Hematopoietic multipotent progenitor cell (in vitro differentiated cells): ENCODE measurements at regions not wholly inside any gene's neighbourhood (a gene's known extent, or its start where the extent isn't known, plus 50 kb on each side); places are given as distances from the start of the nearest gene placed in this dataset.

Experiments used
- DNase-seq, 3 donors: peaks; one replicate each; pipeline ENCODE4 v3.0.0-alpha.2; 2011 to 2015; ENCODE audit warnings: low read depth in 2 of 3, low spot score in 2 of 3

DNA sequence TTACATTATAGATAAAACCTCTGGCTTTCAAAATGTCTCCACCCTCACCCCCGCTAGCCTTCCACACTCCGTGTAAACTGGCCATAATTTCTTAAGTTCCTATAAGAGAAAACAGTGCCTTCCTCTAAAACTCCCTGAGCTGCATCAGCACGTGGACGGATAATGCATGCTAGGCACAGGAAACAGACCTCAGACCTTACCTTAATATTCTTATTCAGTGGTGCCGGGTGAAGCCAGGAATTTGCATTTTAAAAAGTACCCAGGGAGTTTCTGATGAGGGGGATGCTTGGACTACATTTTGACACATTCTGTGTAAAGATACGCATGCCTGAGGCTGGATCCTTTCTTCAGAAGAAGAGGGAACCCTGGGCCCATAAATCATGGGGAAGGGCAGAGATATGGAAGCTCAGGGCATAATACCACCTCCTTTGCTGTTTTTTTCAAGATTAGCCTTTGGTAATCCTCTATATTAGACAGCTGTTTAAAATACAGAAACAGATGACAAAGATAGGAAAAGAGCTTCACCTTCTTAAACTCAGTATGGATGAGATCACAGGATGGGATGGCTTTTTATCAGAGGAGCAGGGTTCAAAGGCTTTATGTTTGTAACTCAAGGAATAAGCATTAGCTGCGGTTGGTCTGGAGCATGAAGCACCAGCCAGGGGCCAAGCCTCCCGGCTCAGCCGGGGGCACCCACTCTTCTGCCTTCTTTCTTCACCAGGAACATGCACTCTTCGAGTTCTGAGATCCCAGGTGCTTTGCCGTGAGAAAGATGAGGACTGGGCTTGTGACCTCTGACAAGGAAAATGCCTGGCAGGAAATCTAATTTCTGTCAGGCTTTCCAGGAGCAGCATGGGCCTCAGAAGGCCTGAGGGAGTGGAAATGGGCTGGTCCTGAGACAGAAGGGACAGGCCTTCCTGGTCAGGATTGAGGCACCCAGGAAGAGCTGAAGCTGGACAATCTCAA is 218.1 kb upstream of the SOX4 start:
- DNase-seq = no peak

GRCh38 chr6:21377356-21377755 is 216.2 kb upstream of the SOX4 start:
- DNase-seq = no peak

- DNase-seq = no peak
Measured at GRCh38 chr6:21381331-21381963, 212.1 kb upstream of the SOX4 start.

- no peak for DNase-seq
Measured at GRCh38 chr6:21382821-21383449, 210.6 kb upstream of the SOX4 start.

DNA sequence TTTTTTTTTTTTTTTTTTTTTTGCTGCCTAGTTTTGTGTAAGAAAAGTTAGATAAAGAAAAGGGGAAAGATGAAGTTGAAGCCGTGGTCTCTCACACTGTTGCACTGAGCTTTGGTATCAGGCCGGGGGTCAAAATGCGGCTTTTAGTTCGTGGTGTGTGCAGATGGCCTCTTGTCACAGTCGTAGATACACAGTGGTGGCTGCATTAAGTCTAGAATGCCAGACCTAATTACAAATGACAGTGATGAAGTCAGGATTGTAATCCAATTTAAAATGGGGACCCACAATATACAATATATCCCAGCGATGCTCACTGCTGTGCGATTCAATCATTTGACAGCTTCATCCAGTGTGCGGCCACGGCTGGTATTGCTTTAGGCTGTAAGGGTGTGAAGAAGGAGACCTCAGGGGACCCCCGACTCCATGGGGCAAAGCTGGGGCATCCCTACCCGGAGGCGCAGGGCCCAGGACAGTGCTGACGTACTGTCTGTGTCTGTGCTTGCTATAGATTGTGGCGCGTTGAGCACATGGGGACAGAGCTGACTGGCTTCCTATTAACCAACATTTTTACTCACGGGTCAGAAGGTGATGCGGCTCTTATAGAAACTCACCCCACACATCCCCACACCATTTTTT is 210.0 kb upstream of the SOX4 start:
- DNase-seq = no peak

DNA sequence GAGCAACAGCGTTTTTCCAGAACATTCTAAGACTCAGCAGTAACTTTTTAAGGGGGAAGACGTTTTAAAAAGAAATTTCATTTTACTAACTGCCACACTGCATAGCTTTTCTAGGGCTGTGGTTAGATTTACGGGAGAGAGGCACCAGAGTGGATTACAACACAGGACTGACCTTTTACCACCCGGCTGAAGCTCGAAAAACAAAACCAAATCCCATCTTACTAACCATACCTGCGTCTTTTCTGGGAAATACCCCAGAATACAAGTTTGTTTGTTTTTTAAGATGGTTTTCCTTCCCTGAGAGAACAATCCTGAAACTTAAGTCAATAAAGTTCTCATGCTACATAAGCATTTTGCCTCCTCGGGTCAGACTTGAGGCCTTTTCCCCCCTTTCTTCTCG is 209.3 kb upstream of the SOX4 start:
- no peak for DNase-seq

DNA sequence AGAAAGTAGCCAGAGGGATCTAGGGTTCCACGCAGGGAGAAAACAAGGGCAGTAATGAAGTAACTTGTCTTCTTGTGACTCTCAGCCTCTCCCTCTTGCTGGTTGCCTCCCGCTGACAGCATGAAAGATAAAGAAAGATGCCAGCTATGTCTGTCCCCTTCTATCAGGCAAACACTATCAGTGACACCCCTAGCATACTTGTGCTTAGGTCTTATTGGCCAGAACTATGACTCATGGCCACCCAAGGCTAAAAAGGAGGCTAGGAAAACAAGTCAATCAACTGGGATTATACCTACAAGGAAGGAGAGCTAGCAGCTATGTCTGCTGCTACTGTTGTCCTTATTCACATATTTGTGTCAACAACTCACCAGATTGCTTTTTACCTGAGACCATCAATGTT is 206.8 kb upstream of the SOX4 start:
- no peak for DNase-seq

- DNase-seq = no peak
Measured at GRCh38 chr6:21390532-21391213, 202.9 kb upstream of the SOX4 start.

- DNase-seq = no peak
Measured at GRCh38 chr6:21392177-21392576, 201.4 kb upstream of the SOX4 start.

GRCh38 chr6:21393441-21394165 is 199.9 kb upstream of the SOX4 start:
- no peak for DNase-seq

DNA sequence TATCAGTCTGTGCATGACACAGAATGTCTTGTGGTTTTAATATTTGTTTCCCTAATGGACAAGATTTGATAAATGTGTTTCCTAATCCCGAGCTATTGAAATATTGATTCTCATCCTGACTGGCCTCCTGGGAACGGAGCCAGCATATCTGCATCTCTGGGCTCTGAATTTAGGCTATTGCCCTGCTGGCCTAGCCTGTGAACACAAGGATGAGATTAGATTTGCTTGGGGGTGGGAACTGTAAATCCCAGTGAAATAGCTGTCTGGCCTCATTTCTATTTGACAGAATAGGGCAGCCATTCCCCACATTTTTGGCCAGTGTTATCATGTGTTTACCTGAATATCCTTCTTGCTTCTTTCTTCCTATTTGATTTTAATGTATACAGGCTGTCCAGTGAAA is 198.4 kb upstream of the SOX4 start:
- DNase-seq = no peak

DNA sequence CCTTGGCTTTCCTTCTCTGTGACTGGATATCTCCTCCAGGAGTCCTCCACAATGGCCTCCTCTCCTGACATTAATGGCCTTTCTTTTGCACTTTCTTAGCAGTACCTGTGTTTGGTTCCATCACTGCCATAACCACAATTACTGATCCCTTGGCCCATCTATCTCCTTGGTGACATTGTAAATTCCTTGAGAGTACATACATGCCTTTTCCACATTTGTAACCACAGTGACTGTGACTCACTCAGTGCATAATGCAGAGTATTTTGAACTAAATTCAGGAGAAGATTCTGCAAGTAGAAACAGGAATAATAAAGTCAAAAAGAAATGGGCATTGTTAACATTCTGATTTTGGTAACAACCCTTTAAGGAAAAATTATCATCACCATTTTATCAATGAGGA is 197.2 kb upstream of the SOX4 start:
- no peak for DNase-seq

- DNase-seq = no peak
Measured at GRCh38 chr6:21398741-21399325, 194.7 kb upstream of the SOX4 start.

DNA sequence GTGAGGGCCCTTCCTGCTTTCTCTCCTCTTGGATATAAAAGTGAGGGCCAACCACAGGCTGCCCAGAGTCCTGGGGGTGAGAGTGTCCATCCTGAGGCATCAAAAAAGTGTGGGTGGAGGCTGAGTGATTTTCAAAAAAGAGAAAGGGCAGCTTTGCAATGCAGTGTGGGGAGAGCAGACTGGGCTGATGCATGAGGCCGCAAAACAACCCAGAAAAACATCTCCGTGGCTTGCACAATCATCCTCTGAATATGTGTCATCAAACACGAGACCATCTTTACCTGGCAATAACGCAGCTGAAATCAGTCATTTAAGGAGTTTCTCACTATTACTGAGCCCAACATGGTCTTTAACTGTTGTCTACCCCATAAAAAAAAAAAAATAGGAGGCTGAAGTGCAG is 191.2 kb upstream of the SOX4 start:
- no peak for DNase-seq

- DNase-seq = peak in 2 of 3 donors; percentile 16 to 65
Measured at GRCh38 chr6:21404577-21404976, 189.0 kb upstream of the SOX4 start.

DNA sequence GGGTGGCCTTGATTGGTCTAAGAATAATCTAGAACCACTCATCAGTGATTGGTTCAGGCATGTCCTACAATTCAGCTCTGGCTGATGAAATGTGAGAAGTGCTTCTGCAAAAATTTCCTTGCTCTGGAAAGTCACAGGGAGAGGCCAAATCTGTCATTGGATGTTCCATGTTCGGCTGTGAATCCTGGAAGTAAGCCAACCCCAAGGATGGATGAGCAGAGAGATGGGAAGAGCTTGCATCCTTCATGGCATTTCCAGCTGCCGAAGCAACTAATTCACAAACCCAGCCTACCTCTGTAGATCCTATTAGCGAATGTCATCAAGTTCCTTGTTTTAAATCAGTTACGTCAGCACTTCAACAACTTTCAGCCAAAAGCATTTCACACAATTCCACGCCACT is 187.2 kb upstream of the SOX4 start:
- DNase-seq = no peak

DNA sequence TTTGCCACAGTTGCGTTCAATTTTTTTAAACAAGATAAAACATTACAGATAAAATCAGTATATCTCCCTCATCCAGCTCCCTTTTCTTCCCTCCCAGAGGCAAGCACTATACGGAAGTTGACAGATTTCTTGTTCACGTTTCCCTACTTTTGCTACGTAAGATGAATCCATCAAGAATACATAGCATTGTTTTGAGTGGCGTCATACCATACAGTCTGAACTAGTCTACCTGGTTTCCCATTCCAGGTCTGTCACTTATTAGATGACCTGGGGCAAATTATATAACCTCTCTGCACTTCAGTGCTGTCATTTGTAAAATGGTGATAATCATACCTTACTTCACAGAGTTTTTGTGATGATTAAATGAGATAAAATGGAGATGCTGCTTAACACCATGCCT is 184.3 kb upstream of the SOX4 start:
- no peak for DNase-seq

GRCh38 chr6:21413428-21413827 is 180.1 kb upstream of the SOX4 start:
- DNase-seq = no peak

DNA sequence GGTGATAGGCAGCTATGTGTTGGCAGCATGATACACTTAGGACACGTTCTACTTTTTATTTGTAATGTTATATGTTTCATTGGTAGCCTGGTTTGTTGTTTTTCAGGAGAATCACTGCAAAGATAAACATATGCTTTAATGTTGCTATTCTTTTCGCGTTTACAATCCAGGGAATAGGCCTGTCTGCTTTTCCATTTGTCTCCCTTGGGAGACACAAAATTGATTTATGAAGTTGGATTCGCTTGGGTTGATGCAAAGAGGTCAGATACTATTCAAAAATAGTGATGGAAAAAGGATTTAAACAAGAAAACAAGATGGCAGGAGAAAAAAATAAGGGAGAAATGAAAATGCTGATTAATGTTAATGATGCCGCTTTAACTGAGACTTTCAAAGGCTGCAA is 179.5 kb upstream of the SOX4 start:
- no peak for DNase-seq
